Cardiac fibroblast (primary cell): ENCODE measurements at regions not wholly inside any gene's neighbourhood (a gene's known extent, or its start where the extent isn't known, plus 50 kb on each side); places are given as distances from the start of the nearest gene placed in this dataset.

Experiments
- DNase-seq, 2 donors: peaks; one replicate each; pipeline versions ENCODE4 v3.0.0 to v3.0.0-alpha.2; 2010; ENCODE audit warnings: low read depth in 2 of 2
- H3K4me3 ChIP-seq, 2 donors: replicated peaks in 1 of 2; 1 replicate in 1 of 2; 2 replicates in 1 of 2; pipeline ENCODE4 v1.5.1; 2011; ENCODE audit warnings: low read depth in 2 of 2, low read length in 2 of 2, mild to moderate bottlenecking in 2 of 2, moderate library complexity in 1 of 2
- CTCF ChIP-seq: IDR thresholded peaks from one replicate; pipeline ENCODE4 v1.5.1; 2011; ENCODE audit warnings: low read depth, mild to moderate bottlenecking, low read length, inconsistent platforms

GRCh38 chr1:81607924-81608323 is 192.8 kb upstream of the ADGRL2 start:
- DNase-seq, result no peak
- no peak overlapping the region for H3K4me3 ChIP-seq
- TF ChIP-seq CTCF, result no peak

- no peak overlapping the region for H3K4me3 ChIP-seq
- no peak for DNase-seq
- TF ChIP-seq CTCF, result no peak
Observed at GRCh38 chr1:81607086-81607485, 193.6 kb upstream of the ADGRL2 start.

- TF ChIP-seq CTCF, result no peak
- H3K4me3 ChIP-seq, result no peak overlapping the region
Observed at GRCh38 chr1:81606656-81607055, 194.1 kb upstream of the ADGRL2 start.

GRCh38 chr1:81605023-81605422 is 195.7 kb upstream of the ADGRL2 start:
- TF ChIP-seq CTCF, result no peak
- no peak for DNase-seq
- no peak overlapping the region for H3K4me3 ChIP-seq

More at GRCh38 chr1:81606656-81607055, 194.1 kb upstream of the ADGRL2 start:
- DNase-seq, result no peak

GRCh38 chr1:81600878-81601622 is 199.7 kb upstream of the ADGRL2 start:
- no peak for DNase-seq
- no peak for TF ChIP-seq CTCF

GRCh38 chr1:81600363-81600762 is 200.4 kb upstream of the ADGRL2 start:
- DNase-seq, result no peak
- no peak overlapping the region for H3K4me3 ChIP-seq
- no peak for TF ChIP-seq CTCF

More at GRCh38 chr1:81600878-81601622, 199.7 kb upstream of the ADGRL2 start:
- H3K4me3 ChIP-seq, result no peak overlapping the region

GRCh38 chr1:81598623-81599022 is 202.1 kb upstream of the ADGRL2 start:
- H3K4me3 ChIP-seq, result no peak overlapping the region
- DNase-seq, result no peak
- no peak for TF ChIP-seq CTCF
